ENCODE measurements at regions not wholly inside any gene's neighbourhood (a gene's known extent, or its start where the extent isn't known, plus 50 kb on each side); places are given as distances from the start of the nearest gene placed in this dataset.
"Not testable (repeated sequence)": the region's sequence is repeated elsewhere in the genome, so short reads cannot be mapped to it uniquely, and the experiment has no call there.

- Mint-ChIP-seq H3K4me3 (no peak overlapping the region), H3K4me1 (ENCODE audit: low read depth in 2 of 2) (no peaks in the 10 kb centered on the region), H3K27ac (no peak overlapping the region), H3K9me3 (peaks cover 13% of the 10 kb centered on the region), H3K36me3 (no peaks in the 10 kb centered on the region), H3K27me3 (no peaks in the 10 kb centered on the region)
- DNase-seq (ENCODE audit: low spot score) (no peak), ATAC-seq (no peak)
These were observed 344.4 kb upstream of the ESRRG start for GRCh38 chr1:217067642-217068041.

- no peaks in the 10 kb centered on the region for H3K36me3 Mint-ChIP-seq
- H3K4me3 Mint-ChIP-seq: no peak overlapping the region
- no peaks in the 10 kb centered on the region for H3K27me3 Mint-ChIP-seq
- no peak for DNase-seq (ENCODE audit: low spot score)
- peaks cover 13% of the 10 kb centered on the region for H3K9me3 Mint-ChIP-seq
- H3K4me1 Mint-ChIP-seq (ENCODE audit: low read depth in 2 of 2): no peaks in the 10 kb centered on the region
- no peak for ATAC-seq
- no peak overlapping the region for H3K27ac Mint-ChIP-seq
These were observed 343.6 kb upstream of the ESRRG start for GRCh38 chr1:217066794-217067193.

- H3K9me3 Mint-ChIP-seq: peaks cover 8% of the 10 kb centered on the region
- no peak overlapping the region for H3K27ac Mint-ChIP-seq
- H3K36me3 Mint-ChIP-seq: no peaks in the 10 kb centered on the region
- ATAC-seq (no peak), DNase-seq (ENCODE audit: low spot score) (no peak)
- no peaks in the 10 kb centered on the region for H3K4me1 Mint-ChIP-seq (ENCODE audit: low read depth in 2 of 2)
- H3K4me3 Mint-ChIP-seq: no peak overlapping the region
- H3K27me3 Mint-ChIP-seq: no peaks in the 10 kb centered on the region
These were observed 340.1 kb upstream of the ESRRG start for GRCh38 chr1:217063172-217063908.

GRCh38 chr1:217062586-217062985, 339.4 kb upstream of the ESRRG start:
- peaks cover under 1% of the 10 kb centered on the region for H3K9me3 Mint-ChIP-seq
- no peak overlapping the region for H3K4me3 Mint-ChIP-seq
- H3K36me3 Mint-ChIP-seq: no peaks in the 10 kb centered on the region
- no peak overlapping the region for H3K27ac Mint-ChIP-seq
- DNase-seq (ENCODE audit: low spot score): no peak
- no peak for ATAC-seq
- no peaks in the 10 kb centered on the region for H3K27me3 Mint-ChIP-seq
- no peaks in the 10 kb centered on the region for H3K4me1 Mint-ChIP-seq (ENCODE audit: low read depth in 2 of 2)

GRCh38 chr1:217059401-217059800, 336.2 kb upstream of the ESRRG start:
- Mint-ChIP-seq H3K9me3 (peaks cover 4% of the 10 kb centered on the region), H3K4me3 (no peak overlapping the region), H3K36me3 (no peaks in the 10 kb centered on the region), H3K27me3 (no peaks in the 10 kb centered on the region), H3K4me1 (ENCODE audit: low read depth in 2 of 2) (no peaks in the 10 kb centered on the region), H3K27ac (no peak overlapping the region)
- ATAC-seq (no peak), DNase-seq (ENCODE audit: low spot score) (no peak)

- H3K4me3 Mint-ChIP-seq: no peak overlapping the region
- H3K36me3 Mint-ChIP-seq: no peaks in the 10 kb centered on the region
- DNase-seq (ENCODE audit: low spot score) (no peak), ATAC-seq (no peak)
- H3K4me1 Mint-ChIP-seq (ENCODE audit: low read depth in 2 of 2): no peaks in the 10 kb centered on the region
- no peaks in the 10 kb centered on the region for H3K27me3 Mint-ChIP-seq
- peaks cover 13% of the 10 kb centered on the region for H3K9me3 Mint-ChIP-seq
- no peak overlapping the region for H3K27ac Mint-ChIP-seq
These were observed 330.4 kb upstream of the ESRRG start for GRCh38 chr1:217053676-217054075.

GRCh38 chr1:217052626-217053025, 329.4 kb upstream of the ESRRG start:
- no peak overlapping the region for H3K27ac Mint-ChIP-seq
- no peaks in the 10 kb centered on the region for H3K36me3 Mint-ChIP-seq
- H3K9me3 Mint-ChIP-seq: peaks cover 17% of the 10 kb centered on the region
- DNase-seq (ENCODE audit: low spot score) (no peak), ATAC-seq (no peak)
- no peaks in the 10 kb centered on the region for H3K27me3 Mint-ChIP-seq
- H3K4me3 Mint-ChIP-seq: no peak overlapping the region
- no peaks in the 10 kb centered on the region for H3K4me1 Mint-ChIP-seq (ENCODE audit: low read depth in 2 of 2)

- Mint-ChIP-seq H3K4me1 (ENCODE audit: low read depth in 2 of 2) (no peaks in the 10 kb centered on the region), H3K4me3 (no peak overlapping the region)
These were observed 329.0 kb upstream of the ESRRG start for GRCh38 chr1:217052196-217052595.

GRCh38 chr1:217049721-217050120, 326.5 kb upstream of the ESRRG start:
- no peak overlapping the region for H3K27ac Mint-ChIP-seq
- no peak for ATAC-seq
- no peak for DNase-seq (ENCODE audit: low spot score)
- no peaks in the 10 kb centered on the region for H3K4me1 Mint-ChIP-seq (ENCODE audit: low read depth in 2 of 2)
- H3K9me3 Mint-ChIP-seq: peaks cover 14% of the 10 kb centered on the region
- H3K36me3 Mint-ChIP-seq: no peaks in the 10 kb centered on the region
- H3K4me3 Mint-ChIP-seq: no peak overlapping the region
- H3K27me3 Mint-ChIP-seq: no peaks in the 10 kb centered on the region

More at GRCh38 chr1:217052196-217052595, 329.0 kb upstream of the ESRRG start:
- Mint-ChIP-seq H3K27ac (no peak overlapping the region), H3K36me3 (no peaks in the 10 kb centered on the region), H3K27me3 (no peaks in the 10 kb centered on the region), H3K9me3 (peaks cover 18% of the 10 kb centered on the region)
- DNase-seq (ENCODE audit: low spot score) (no peak), ATAC-seq (no peak)

GRCh38 chr1:217049081-217049480, 325.9 kb upstream of the ESRRG start:
- H3K4me1 Mint-ChIP-seq (ENCODE audit: low read depth in 2 of 2): no peaks in the 10 kb centered on the region
- H3K27me3 Mint-ChIP-seq: no peaks in the 10 kb centered on the region
- ATAC-seq (no peak), DNase-seq (ENCODE audit: low spot score) (no peak)
- no peaks in the 10 kb centered on the region for H3K36me3 Mint-ChIP-seq
- no peak overlapping the region for H3K4me3 Mint-ChIP-seq
- no peak overlapping the region for H3K27ac Mint-ChIP-seq
- peaks cover 14% of the 10 kb centered on the region for H3K9me3 Mint-ChIP-seq

- Mint-ChIP-seq H3K9me3 (peaks cover 14% of the 10 kb centered on the region), H3K4me3 (no peak overlapping the region), H3K36me3 (no peaks in the 10 kb centered on the region), H3K27ac (no peak overlapping the region), H3K27me3 (no peaks in the 10 kb centered on the region), H3K4me1 (ENCODE audit: low read depth in 2 of 2) (no peaks in the 10 kb centered on the region)
- no peak for ATAC-seq
- DNase-seq (ENCODE audit: low spot score): no peak
These were observed 325.0 kb upstream of the ESRRG start for GRCh38 chr1:217048104-217048707.

- Mint-ChIP-seq H3K36me3 (peaks cover 7% of the 10 kb centered on the region), H3K27ac (no peak overlapping the region), H3K4me1 (ENCODE audit: low read depth in 2 of 2) (no peaks in the 10 kb centered on the region), H3K27me3 (no peaks in the 10 kb centered on the region), H3K4me3 (no peak overlapping the region), H3K9me3 (peaks cover 22% of the 10 kb centered on the region)
- ATAC-seq (no peak), DNase-seq (ENCODE audit: low spot score) (no peak)
These were observed 317.7 kb upstream of the ESRRG start for GRCh38 chr1:217040711-217041455.

- Mint-ChIP-seq H3K4me3 (no peak overlapping the region), H3K27ac (no peak overlapping the region), H3K27me3 (no peaks in the 10 kb centered on the region), H3K4me1 (ENCODE audit: low read depth in 2 of 2) (no peaks in the 10 kb centered on the region), H3K36me3 (peaks cover 7% of the 10 kb centered on the region), H3K9me3 (peaks cover 22% of the 10 kb centered on the region)
- ATAC-seq (no peak), DNase-seq (ENCODE audit: low spot score) (no peak)
These were observed 316.7 kb upstream of the ESRRG start for GRCh38 chr1:217039926-217040325.

- not testable (repeated sequence) for H3K36me3 Mint-ChIP-seq; H3K27ac Mint-ChIP-seq; DNase-seq (ENCODE audit: low spot score); ATAC-seq; H3K4me1 Mint-ChIP-seq (ENCODE audit: low read depth in 2 of 2); H3K27me3 Mint-ChIP-seq; H3K4me3 Mint-ChIP-seq
- peaks cover 22% of the 10 kb centered on the region for H3K9me3 Mint-ChIP-seq
These were observed 315.9 kb upstream of the ESRRG start for GRCh38 chr1:217039139-217039538.

All from natural killer cell treated with Interleukin-12 subunit alpha and Interleukin-12 subunit beta and Interleukin-15 and Interleukin-18, amount 100 ng/mL, for 72 hours (primary cell).